ENCODE measurements at regions not wholly inside any gene's neighbourhood (a gene's known extent, or its start where the extent isn't known, plus 50 kb on each side); places are given as distances from the start of the nearest gene placed in this dataset.

- DNase-seq, result peak; percentile 14
- in situ Hi-C loops (cut with HindIII; ENCODE audit: low pct_ligation_motif_present, low sequenced_read_pairs), result no loop called here
- no peak for TF ChIP-seq CTCF (IDR thresholded peaks at IDR 0.05; ENCODE audit: low read depth, low read length, missing control alignments)
- no peak overlapping the region for H3K27ac ChIP-seq
- H3K36me3 ChIP-seq (replicated peaks), result no peaks in the 10 kb centered on the region
- no peak overlapping the region for H3K4me3 ChIP-seq (ENCODE audit: low read depth, low read length)
- H3K27me3 ChIP-seq (replicated peaks), result no peaks in the 10 kb centered on the region
Measured at GRCh38 chr17:15157051-15157450, 108.1 kb downstream of the PMP22 start.

GRCh38 chr17:15154618-15155017 lies 110.5 kb downstream of the PMP22 start:
- Histone ChIP-seq H3K27me3 (replicated peaks) (no peaks in the 10 kb centered on the region), H3K27ac (no peak overlapping the region), H3K4me3 (ENCODE audit: low read depth, low read length) (no peak overlapping the region), H3K36me3 (replicated peaks) (no peaks in the 10 kb centered on the region)
- in situ Hi-C loops (cut with HindIII; ENCODE audit: low pct_ligation_motif_present, low sequenced_read_pairs), result no loop called here
- DNase-seq, result no peak
- no peak for TF ChIP-seq CTCF (IDR thresholded peaks at IDR 0.05; ENCODE audit: low read depth, low read length, missing control alignments)

- no peak for DNase-seq
- H3K27ac ChIP-seq, result no peak overlapping the region
- no peak overlapping the region for H3K4me3 ChIP-seq (ENCODE audit: low read depth, low read length)
- H3K27me3 ChIP-seq (replicated peaks), result no peaks in the 10 kb centered on the region
- in situ Hi-C loops (cut with HindIII; ENCODE audit: low pct_ligation_motif_present, low sequenced_read_pairs), result no loop called here
- TF ChIP-seq CTCF (IDR thresholded peaks at IDR 0.05; ENCODE audit: low read depth, low read length, missing control alignments), result no peak
- H3K36me3 ChIP-seq (replicated peaks), result no peaks in the 10 kb centered on the region
Measured at GRCh38 chr17:15145621-15146020, 119.5 kb downstream of the PMP22 start.

GRCh38 chr17:15143524-15143923 lies 121.6 kb downstream of the PMP22 start:
- Histone ChIP-seq H3K36me3 (replicated peaks) (no peaks in the 10 kb centered on the region), H3K27me3 (replicated peaks) (no peaks in the 10 kb centered on the region), H3K27ac (no peak overlapping the region), H3K4me3 (ENCODE audit: low read depth, low read length) (no peak overlapping the region)
- no peak for DNase-seq
- in situ Hi-C loops (cut with HindIII; ENCODE audit: low pct_ligation_motif_present, low sequenced_read_pairs), result no loop called here
- TF ChIP-seq CTCF (IDR thresholded peaks at IDR 0.05; ENCODE audit: low read depth, low read length, missing control alignments), result no peak

GRCh38 chr17:15134363-15134762 lies 130.8 kb downstream of the PMP22 start:
- H3K4me3 ChIP-seq (ENCODE audit: low read depth, low read length), result no peak overlapping the region
- no peaks in the 10 kb centered on the region for H3K27me3 ChIP-seq (replicated peaks)
- in situ Hi-C loops (cut with HindIII; ENCODE audit: low pct_ligation_motif_present, low sequenced_read_pairs), result no loop called here
- no peak for DNase-seq
- H3K36me3 ChIP-seq (replicated peaks), result no peaks in the 10 kb centered on the region
- H3K27ac ChIP-seq, result no peak overlapping the region
- no peak for TF ChIP-seq CTCF (IDR thresholded peaks at IDR 0.05; ENCODE audit: low read depth, low read length, missing control alignments)

- H3K4me3 ChIP-seq (ENCODE audit: low read depth, low read length), result no peak overlapping the region
- no peak for DNase-seq
- H3K27me3 ChIP-seq (replicated peaks), result no peaks in the 10 kb centered on the region
- no peak for TF ChIP-seq CTCF (IDR thresholded peaks at IDR 0.05; ENCODE audit: low read depth, low read length, missing control alignments)
- no peaks in the 10 kb centered on the region for H3K36me3 ChIP-seq (replicated peaks)
- in situ Hi-C loops (cut with HindIII; ENCODE audit: low pct_ligation_motif_present, low sequenced_read_pairs), result no loop called here
- no peak overlapping the region for H3K27ac ChIP-seq
Measured at GRCh38 chr17:15133826-15134225, 131.3 kb downstream of the PMP22 start.
